HAP-1 (cell line): ENCODE measurements at regions not wholly inside any gene's neighbourhood (a gene's known extent, or its start where the extent isn't known, plus 50 kb on each side); places are given as distances from the start of the nearest gene placed in this dataset.

ENCODE experiments used
- DNase-seq, 2 experiments: peaks; one replicate each; pipeline ENCODE4 v3.0.0-alpha.2; 2016 to 2020; ENCODE audit warnings: low spot score in 2 of 2
- H3K27me3 ChIP-seq: fragments of 250-450 bp; sonication (Bioruptor Pico); 2 replicates; pipeline ENCODE4 v1.5.1; 2020; ENCODE audit warnings: low read depth, mild to moderate bottlenecking, moderate library complexity
- H3K36me3 ChIP-seq: fragments of 250-450 bp; sonication (Bioruptor Pico); replicated peaks from 2 replicates; pipeline ENCODE4 v1.5.1; 2020; ENCODE audit warnings: mild to moderate bottlenecking
- H3K4me1 ChIP-seq: fragments of 250-450 bp; sonication (Bioruptor Pico); 2 replicates; pipeline ENCODE4 v1.5.1; 2020; ENCODE audit warnings: mild to moderate bottlenecking
- H3K4me3 ChIP-seq: fragments of 250-450 bp; sonication (Bioruptor Pico); 2 replicates; pipeline ENCODE4 v1.5.1; 2020; ENCODE audit warnings: mild to moderate bottlenecking, moderate library complexity
- H3K9me3 ChIP-seq: fragments of 250-450 bp; sonication (Bioruptor Pico); 2 replicates; pipeline ENCODE4 v1.5.1; 2020; ENCODE audit warnings: mild to moderate bottlenecking, moderate library complexity
- in situ Hi-C: fragments of 300-500 bp; cut with MboI; formaldehyde crosslinking; loops from 3 replicates; pipeline ENCODE4 v1.14.3; 2020; ENCODE audit warnings: low sequenced_read_pairs, inconsistent platforms, mixed read lengths

- DNase-seq, result peak; percentile 56 to 67
- Histone ChIP-seq H3K27me3 (peaks cover 3% of the 10 kb centered on the region; the same call in 1 of the 2 replicates), H3K4me1 (peaks cover 25% of the 10 kb centered on the region), H3K36me3 (no peaks in the 10 kb centered on the region), H3K9me3 (no peaks in the 10 kb centered on the region), H3K4me3 (no peak overlapping the region)
- in situ Hi-C loops, result loop anchor here (10.0 kb wide), 1 partner anchor 188 kb away; no protein-coding TSS in a partner anchor
Measured at GRCh38 chr3:159616234-159616825, 372.3 kb upstream of the IL12A start.

GRCh38 chr3:159619341-159619885, 369.2 kb upstream of the IL12A start:
- no peaks in the 10 kb centered on the region for H3K9me3 ChIP-seq
- H3K4me1 ChIP-seq, result peaks cover 25% of the 10 kb centered on the region
- in situ Hi-C loops, result loop anchor here (10.0 kb wide), 1 partner anchor 185 kb away; no protein-coding TSS in a partner anchor
- no peaks in the 10 kb centered on the region for H3K36me3 ChIP-seq
- peak; percentile 65 to 85 for DNase-seq
- no peak overlapping the region for H3K4me3 ChIP-seq
- no peaks in the 10 kb centered on the region for H3K27me3 ChIP-seq

- in situ Hi-C loops, result no loop called here
- Histone ChIP-seq H3K4me3 (no peak overlapping the region), H3K36me3 (no peaks in the 10 kb centered on the region), H3K27me3 (no peaks in the 10 kb centered on the region), H3K4me1 (peaks cover 25% of the 10 kb centered on the region), H3K9me3 (no peaks in the 10 kb centered on the region)
- DNase-seq, result no peak
Measured at GRCh38 chr3:159620281-159620680, 368.4 kb upstream of the IL12A start.

- Histone ChIP-seq H3K9me3 (no peaks in the 10 kb centered on the region), H3K4me1 (peaks cover 25% of the 10 kb centered on the region), H3K36me3 (no peaks in the 10 kb centered on the region), H3K4me3 (no peak overlapping the region), H3K27me3 (no peaks in the 10 kb centered on the region)
- no peak for DNase-seq
- in situ Hi-C loops, result no loop called here
Measured at GRCh38 chr3:159620873-159621272, 367.8 kb upstream of the IL12A start.

GRCh38 chr3:159624616-159625015, 364.0 kb upstream of the IL12A start:
- Histone ChIP-seq H3K27me3 (no peaks in the 10 kb centered on the region), H3K4me3 (no peak overlapping the region), H3K36me3 (no peaks in the 10 kb centered on the region), H3K9me3 (no peaks in the 10 kb centered on the region), H3K4me1 (peaks cover 2% of the 10 kb centered on the region; the same call in 1 of the 2 replicates)
- in situ Hi-C loops, result no loop called here
- DNase-seq, result no peak

- in situ Hi-C loops, result no loop called here
- DNase-seq, result no peak
- no peaks in the 10 kb centered on the region for H3K27me3 ChIP-seq
- no peaks in the 10 kb centered on the region for H3K36me3 ChIP-seq
- no peaks in the 10 kb centered on the region for H3K9me3 ChIP-seq
- no peak overlapping the region for H3K4me3 ChIP-seq
- peaks cover 2% of the 10 kb centered on the region; the same call in 1 of the 2 replicates for H3K4me1 ChIP-seq
Measured at GRCh38 chr3:159625594-159625993, 363.0 kb upstream of the IL12A start.

GRCh38 chr3:159626598-159626997, 362.0 kb upstream of the IL12A start:
- H3K4me3 ChIP-seq, result no peak overlapping the region
- no peaks in the 10 kb centered on the region for H3K9me3 ChIP-seq
- no peak for DNase-seq
- in situ Hi-C loops, result no loop called here
- H3K27me3 ChIP-seq, result no peaks in the 10 kb centered on the region
- no peaks in the 10 kb centered on the region for H3K4me1 ChIP-seq
- no peaks in the 10 kb centered on the region for H3K36me3 ChIP-seq

- no peak for DNase-seq
- H3K4me1 ChIP-seq, result no peaks in the 10 kb centered on the region
- no peak overlapping the region for H3K4me3 ChIP-seq
- H3K27me3 ChIP-seq, result no peaks in the 10 kb centered on the region
- no peaks in the 10 kb centered on the region for H3K36me3 ChIP-seq
- in situ Hi-C loops, result no loop called here
- H3K9me3 ChIP-seq, result no peaks in the 10 kb centered on the region
Measured at GRCh38 chr3:159627229-159627628, 361.4 kb upstream of the IL12A start.

- Histone ChIP-seq H3K36me3 (no peaks in the 10 kb centered on the region), H3K27me3 (no peaks in the 10 kb centered on the region), H3K9me3 (no peaks in the 10 kb centered on the region), H3K4me1 (peaks cover 2% of the 10 kb centered on the region; the same call in 1 of the 2 replicates), H3K4me3 (no peak overlapping the region)
- DNase-seq, result no peak
- in situ Hi-C loops, result no loop called here
Measured at GRCh38 chr3:159627634-159628033, 361.0 kb upstream of the IL12A start.

GRCh38 chr3:159629329-159630084, 359.1 kb upstream of the IL12A start:
- in situ Hi-C loops, result no loop called here

GRCh38 chr3:159631226-159631625, 357.4 kb upstream of the IL12A start:
- in situ Hi-C loops, result no loop called here
- Histone ChIP-seq H3K27me3 (no peaks in the 10 kb centered on the region), H3K4me1 (peaks cover 21% of the 10 kb centered on the region), H3K36me3 (no peaks in the 10 kb centered on the region), H3K4me3 (no peak overlapping the region), H3K9me3 (no peaks in the 10 kb centered on the region)
- DNase-seq, result no peak

More at GRCh38 chr3:159629329-159630084, 359.1 kb upstream of the IL12A start:
- H3K36me3 ChIP-seq, result no peaks in the 10 kb centered on the region
- no peak for DNase-seq
- peaks cover 18% of the 10 kb centered on the region for H3K4me1 ChIP-seq
- no peaks in the 10 kb centered on the region for H3K27me3 ChIP-seq
- H3K9me3 ChIP-seq, result no peaks in the 10 kb centered on the region
- no peak overlapping the region for H3K4me3 ChIP-seq

- Histone ChIP-seq H3K9me3 (no peaks in the 10 kb centered on the region), H3K36me3 (no peaks in the 10 kb centered on the region), H3K27me3 (no peaks in the 10 kb centered on the region), H3K4me3 (no peak overlapping the region), H3K4me1 (peaks cover 21% of the 10 kb centered on the region)
- DNase-seq, result no peak
- in situ Hi-C loops, result no loop called here
Measured at GRCh38 chr3:159632128-159632527, 356.5 kb upstream of the IL12A start.

GRCh38 chr3:159632851-159633250, 355.8 kb upstream of the IL12A start:
- in situ Hi-C loops, result no loop called here

GRCh38 chr3:159634483-159634882, 354.2 kb upstream of the IL12A start:
- Histone ChIP-seq H3K4me1 (peaks cover 21% of the 10 kb centered on the region), H3K27me3 (no peaks in the 10 kb centered on the region), H3K36me3 (no peaks in the 10 kb centered on the region), H3K9me3 (no peaks in the 10 kb centered on the region), H3K4me3 (no peak overlapping the region)
- peak in 1 of 2 experiments; percentile 24 for DNase-seq
- in situ Hi-C loops, result no loop called here

More at GRCh38 chr3:159632851-159633250, 355.8 kb upstream of the IL12A start:
- peaks cover 21% of the 10 kb centered on the region for H3K4me1 ChIP-seq
- H3K36me3 ChIP-seq, result no peaks in the 10 kb centered on the region
- H3K27me3 ChIP-seq, result no peaks in the 10 kb centered on the region
- H3K9me3 ChIP-seq, result no peaks in the 10 kb centered on the region
- H3K4me3 ChIP-seq, result no peak overlapping the region
- DNase-seq, result peak in 1 of 2 experiments; percentile 28
